HG03558 (cell line): ENCODE measurements at regions not wholly inside any gene's neighbourhood (a gene's known extent, or its start where the extent isn't known, plus 50 kb on each side); places are given as distances from the start of the nearest gene placed in this dataset.

ENCODE experiments used
- ATAC-seq: cut with Tn5 transposase; IDR thresholded peaks from one replicate; pipeline ENCODE4 v1.9.1; 2021; ENCODE audit warnings: moderate number of reproducible peaks; ENCODE audit not compliant: unreplicated experiment; ENCODE audit errors: extremely low read depth

GRCh38 chrX:15191830-15192229 lies 78.1 kb downstream of the ASB9 start:
- no peak for ATAC-seq

GRCh38 chrX:15188039-15188438 lies 81.8 kb downstream of the ASB9 start:
- no peak for ATAC-seq

- ATAC-seq = no peak
Measured at GRCh38 chrX:15177316-15177715, 92.6 kb downstream of the ASB9 start.

GRCh38 chrX:15173411-15173810 lies 96.5 kb downstream of the ASB9 start:
- no peak for ATAC-seq

GRCh38 chrX:15170927-15171326 lies 99.0 kb downstream of the ASB9 start:
- no peak for ATAC-seq

- no peak for ATAC-seq
Measured at GRCh38 chrX:15167826-15168225, 102.1 kb downstream of the ASB9 start.

- no peak for ATAC-seq
Measured at GRCh38 chrX:15165832-15166231, 104.1 kb downstream of the ASB9 start.

GRCh38 chrX:15163131-15163530 lies 106.8 kb downstream of the ASB9 start:
- no peak for ATAC-seq

GRCh38 chrX:15160558-15161095 lies 109.3 kb downstream of the ASB9 start:
- no peak for ATAC-seq

GRCh38 chrX:15158736-15159406 lies 111.0 kb downstream of the ASB9 start:
- ATAC-seq = peak; percentile 32

GRCh38 chrX:15158350-15158735 lies 111.5 kb downstream of the ASB9 start:
- no peak for ATAC-seq

GRCh38 chrX:15157624-15158023 lies 112.3 kb downstream of the ASB9 start:
- no peak for ATAC-seq

GRCh38 chrX:15151267-15152186 lies 118.4 kb downstream of the ASB9 start:
- ATAC-seq = peak; percentile 60

GRCh38 chrX:15150586-15150985 lies 119.3 kb downstream of the ASB9 start:
- ATAC-seq = no peak

GRCh38 chrX:15146515-15146914 lies 123.4 kb downstream of the ASB9 start:
- ATAC-seq = no peak

- no peak for ATAC-seq
Measured at GRCh38 chrX:15143825-15144121, 126.1 kb downstream of the ASB9 start.

- ATAC-seq = peak; percentile 72
Measured at GRCh38 chrX:15143050-15143824, 126.6 kb downstream of the ASB9 start.

- ATAC-seq = no peak
Measured at GRCh38 chrX:15142084-15142715, 127.7 kb downstream of the ASB9 start.

- no peak for ATAC-seq
Measured at GRCh38 chrX:15136795-15137194, 133.1 kb downstream of the ASB9 start.

GRCh38 chrX:15129412-15129811 lies 140.5 kb downstream of the ASB9 start:
- no peak for ATAC-seq
